Thyroid gland (tissue), 4 donors: ENCODE measurements at regions not wholly inside any gene's neighbourhood (a gene's known extent, or its start where the extent isn't known, plus 50 kb on each side); places are given as distances from the start of the nearest gene placed in this dataset.

Experiments used
- POLR2A ChIP-seq, 2 donors: fragments of 450-650 bp; IDR thresholded peaks; one replicate each; pipeline ENCODE4 v1.6.1; 2017; ENCODE audit warnings: antibody characterized with exemption in 2 of 2, mild to moderate bottlenecking in 2 of 2, moderate library complexity in 1 of 2
- TF ChIP-seq, protein P1 (sequence below), 6 experiments: fragments of 200-600 bp in 3 of 6; fragments of 450-650 bp in 3 of 6; sonication (generic) in 3 of 6; IDR thresholded peaks; one replicate each; pipeline ENCODE4 v1.5.1; 2016 to 2019; ENCODE audit warnings: antibody characterized with exemption in 6 of 6, mild to moderate bottlenecking in 2 of 6, inconsistent platforms in 1 of 6, moderate library complexity in 1 of 6

- TF ChIP-seq, protein P1, sequence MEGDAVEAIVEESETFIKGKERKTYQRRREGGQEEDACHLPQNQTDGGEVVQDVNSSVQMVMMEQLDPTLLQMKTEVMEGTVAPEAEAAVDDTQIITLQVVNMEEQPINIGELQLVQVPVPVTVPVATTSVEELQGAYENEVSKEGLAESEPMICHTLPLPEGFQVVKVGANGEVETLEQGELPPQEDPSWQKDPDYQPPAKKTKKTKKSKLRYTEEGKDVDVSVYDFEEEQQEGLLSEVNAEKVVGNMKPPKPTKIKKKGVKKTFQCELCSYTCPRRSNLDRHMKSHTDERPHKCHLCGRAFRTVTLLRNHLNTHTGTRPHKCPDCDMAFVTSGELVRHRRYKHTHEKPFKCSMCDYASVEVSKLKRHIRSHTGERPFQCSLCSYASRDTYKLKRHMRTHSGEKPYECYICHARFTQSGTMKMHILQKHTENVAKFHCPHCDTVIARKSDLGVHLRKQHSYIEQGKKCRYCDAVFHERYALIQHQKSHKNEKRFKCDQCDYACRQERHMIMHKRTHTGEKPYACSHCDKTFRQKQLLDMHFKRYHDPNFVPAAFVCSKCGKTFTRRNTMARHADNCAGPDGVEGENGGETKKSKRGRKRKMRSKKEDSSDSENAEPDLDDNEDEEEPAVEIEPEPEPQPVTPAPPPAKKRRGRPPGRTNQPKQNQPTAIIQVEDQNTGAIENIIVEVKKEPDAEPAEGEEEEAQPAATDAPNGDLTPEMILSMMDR (IDR thresholded peaks at IDR 0.05), result no peak
- no peak for TF ChIP-seq POLR2A (IDR thresholded peaks at IDR 0.05)
These were observed 387.2 kb downstream of the TRIB2 start for GRCh38 chr2:13103778-13104493.
